Type B pancreatic cell (in vitro differentiated cells): ENCODE measurements at regions not wholly inside any gene's neighbourhood (a gene's known extent, or its start where the extent isn't known, plus 50 kb on each side); places are given as distances from the start of the nearest gene placed in this dataset.

Source experiments
- DNase-seq: peaks from one replicate; pipeline ENCODE4 v3.0.0; 2021; ENCODE audit warnings: mixed read lengths; ENCODE audit not compliant: unreplicated experiment; ENCODE audit errors: extremely low spot score
- H3K27ac Mint-ChIP-seq: 2 replicates; pipeline ENCODE4 v1.8.0; 2021; ENCODE audit warnings: mild to moderate bottlenecking, mixed read lengths
- H3K27me3 Mint-ChIP-seq: 2 replicates; pipeline ENCODE4 v1.8.0; 2021; ENCODE audit warnings: mixed read lengths
- H3K36me3 Mint-ChIP-seq: 2 replicates; pipeline ENCODE4 v1.8.0; 2021; ENCODE audit warnings: mixed read lengths
- H3K4me1 Mint-ChIP-seq: one replicate; pipeline ENCODE4 v1.8.0; 2021; ENCODE audit warnings: mixed read lengths; ENCODE audit not compliant: unreplicated experiment
- H3K4me3 Mint-ChIP-seq: 2 replicates; pipeline ENCODE4 v1.8.0; 2021; ENCODE audit warnings: mild to moderate bottlenecking, mixed read lengths
- H3K9me3 Mint-ChIP-seq: 2 replicates; pipeline ENCODE4 v1.8.0; 2021; ENCODE audit warnings: mixed read lengths
- TF ChIP-seq, protein P1 (sequence below): fragments of 200-600 bp; sonication (generic); conservative IDR thresholded peaks from 2 replicates; pipeline ENCODE4 v1.5.0; 2021; ENCODE audit warnings: antibody characterized with exemption, mild to moderate bottlenecking

DNA sequence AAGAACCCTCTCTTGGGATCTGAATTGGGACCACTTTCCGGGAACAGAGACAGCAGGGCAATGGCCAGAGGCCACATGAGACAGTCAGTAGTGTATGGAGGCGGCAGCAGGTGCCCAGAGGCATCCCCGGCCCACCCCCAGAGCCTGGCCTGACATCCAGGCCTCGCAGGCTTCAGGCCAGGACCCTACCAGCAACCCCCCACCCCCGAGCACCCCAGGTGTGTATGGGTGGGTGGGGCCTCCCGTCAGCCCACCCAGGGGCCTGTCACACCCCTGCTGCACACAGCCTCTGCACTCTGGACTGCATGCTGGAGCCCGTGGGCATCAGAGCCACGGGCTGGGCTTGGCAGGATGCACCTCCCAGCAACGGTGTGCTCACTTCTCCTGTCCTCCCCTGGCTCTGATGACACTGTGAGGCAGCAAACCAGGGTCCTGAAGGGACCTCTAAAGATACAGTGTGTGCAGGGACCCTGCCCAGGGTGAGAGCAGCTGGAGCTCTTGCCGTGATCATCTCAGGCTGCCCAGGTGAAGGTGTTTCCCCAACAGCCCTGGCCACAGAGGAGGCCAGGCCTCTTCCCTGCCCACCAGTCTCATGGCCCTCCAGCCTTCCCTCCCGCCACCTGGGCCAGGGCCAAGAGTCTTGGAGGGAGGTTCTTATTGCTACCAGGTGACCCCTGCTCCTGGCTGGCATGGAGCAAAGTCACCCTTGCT is 88.8 kb upstream of the SEPTIN5 start:
- Mint-ChIP-seq H3K27ac (no peak overlapping the region), H3K4me1 (peaks cover 18% of the 10 kb centered on the region), H3K27me3 (peaks cover 18% of the 10 kb centered on the region), H3K4me3 (no peak overlapping the region), H3K36me3 (no peaks in the 10 kb centered on the region), H3K9me3 (no peaks in the 10 kb centered on the region)
- no peak for DNase-seq
- TF ChIP-seq, protein P1, sequence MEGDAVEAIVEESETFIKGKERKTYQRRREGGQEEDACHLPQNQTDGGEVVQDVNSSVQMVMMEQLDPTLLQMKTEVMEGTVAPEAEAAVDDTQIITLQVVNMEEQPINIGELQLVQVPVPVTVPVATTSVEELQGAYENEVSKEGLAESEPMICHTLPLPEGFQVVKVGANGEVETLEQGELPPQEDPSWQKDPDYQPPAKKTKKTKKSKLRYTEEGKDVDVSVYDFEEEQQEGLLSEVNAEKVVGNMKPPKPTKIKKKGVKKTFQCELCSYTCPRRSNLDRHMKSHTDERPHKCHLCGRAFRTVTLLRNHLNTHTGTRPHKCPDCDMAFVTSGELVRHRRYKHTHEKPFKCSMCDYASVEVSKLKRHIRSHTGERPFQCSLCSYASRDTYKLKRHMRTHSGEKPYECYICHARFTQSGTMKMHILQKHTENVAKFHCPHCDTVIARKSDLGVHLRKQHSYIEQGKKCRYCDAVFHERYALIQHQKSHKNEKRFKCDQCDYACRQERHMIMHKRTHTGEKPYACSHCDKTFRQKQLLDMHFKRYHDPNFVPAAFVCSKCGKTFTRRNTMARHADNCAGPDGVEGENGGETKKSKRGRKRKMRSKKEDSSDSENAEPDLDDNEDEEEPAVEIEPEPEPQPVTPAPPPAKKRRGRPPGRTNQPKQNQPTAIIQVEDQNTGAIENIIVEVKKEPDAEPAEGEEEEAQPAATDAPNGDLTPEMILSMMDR = no peak

DNA sequence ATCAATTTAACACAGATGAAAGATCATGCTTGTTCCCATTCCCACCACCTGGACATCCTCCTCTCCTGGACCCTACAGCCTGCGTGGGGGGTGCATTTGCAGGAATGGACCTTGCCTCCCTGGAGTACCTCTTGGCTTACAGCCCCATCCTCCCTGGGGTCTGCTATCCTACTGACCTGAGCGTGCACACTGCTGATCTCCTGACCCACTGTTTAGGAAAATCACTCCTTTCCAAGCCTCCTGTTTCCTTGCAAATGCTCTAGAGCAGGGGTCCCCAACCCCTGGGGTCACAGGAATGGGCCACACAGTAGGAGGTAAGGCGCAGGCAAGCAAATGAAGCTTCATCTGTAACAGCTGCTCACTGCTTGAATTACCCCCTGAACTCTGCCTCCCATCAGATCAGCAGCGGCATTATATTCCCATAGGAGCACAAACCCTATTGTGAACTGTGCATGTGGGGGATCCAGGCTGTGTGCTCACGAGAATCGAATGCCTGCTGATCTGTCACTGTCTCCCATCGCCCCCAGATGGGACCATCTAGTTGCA is 88.2 kb upstream of the SEPTIN5 start:
- Mint-ChIP-seq H3K36me3 (no peaks in the 10 kb centered on the region), H3K9me3 (no peaks in the 10 kb centered on the region), H3K4me1 (peaks cover 16% of the 10 kb centered on the region), H3K27ac (no peak overlapping the region), H3K4me3 (no peak overlapping the region), H3K27me3 (peaks cover 18% of the 10 kb centered on the region)
- TF ChIP-seq, protein P1 = no peak
- DNase-seq = no peak

DNA sequence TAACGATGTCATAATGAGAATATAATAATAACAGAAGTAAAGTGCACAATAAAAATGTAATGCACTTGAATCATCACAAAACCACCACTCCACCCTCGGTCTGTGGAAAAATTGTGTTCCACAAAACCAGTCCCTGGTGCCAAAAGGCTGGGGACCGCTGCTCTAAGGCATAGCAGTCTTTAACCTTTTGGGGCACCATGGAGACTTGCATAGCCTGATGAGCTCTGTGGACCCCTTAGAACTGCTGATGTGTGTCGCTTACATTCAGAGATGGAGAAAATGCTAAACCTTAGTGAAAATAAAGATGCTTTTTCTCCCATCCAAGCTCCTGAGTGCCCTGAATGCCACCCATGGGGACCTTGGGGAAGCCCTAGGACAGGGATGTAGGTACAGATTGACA is 87.6 kb upstream of the SEPTIN5 start:
- Mint-ChIP-seq H3K4me3 (no peak overlapping the region), H3K4me1 (peaks cover 10% of the 10 kb centered on the region), H3K27ac (no peak overlapping the region), H3K9me3 (no peaks in the 10 kb centered on the region), H3K27me3 (peaks cover 18% of the 10 kb centered on the region), H3K36me3 (no peaks in the 10 kb centered on the region)
- no peak for DNase-seq
- TF ChIP-seq, protein P1 = no peak

DNA sequence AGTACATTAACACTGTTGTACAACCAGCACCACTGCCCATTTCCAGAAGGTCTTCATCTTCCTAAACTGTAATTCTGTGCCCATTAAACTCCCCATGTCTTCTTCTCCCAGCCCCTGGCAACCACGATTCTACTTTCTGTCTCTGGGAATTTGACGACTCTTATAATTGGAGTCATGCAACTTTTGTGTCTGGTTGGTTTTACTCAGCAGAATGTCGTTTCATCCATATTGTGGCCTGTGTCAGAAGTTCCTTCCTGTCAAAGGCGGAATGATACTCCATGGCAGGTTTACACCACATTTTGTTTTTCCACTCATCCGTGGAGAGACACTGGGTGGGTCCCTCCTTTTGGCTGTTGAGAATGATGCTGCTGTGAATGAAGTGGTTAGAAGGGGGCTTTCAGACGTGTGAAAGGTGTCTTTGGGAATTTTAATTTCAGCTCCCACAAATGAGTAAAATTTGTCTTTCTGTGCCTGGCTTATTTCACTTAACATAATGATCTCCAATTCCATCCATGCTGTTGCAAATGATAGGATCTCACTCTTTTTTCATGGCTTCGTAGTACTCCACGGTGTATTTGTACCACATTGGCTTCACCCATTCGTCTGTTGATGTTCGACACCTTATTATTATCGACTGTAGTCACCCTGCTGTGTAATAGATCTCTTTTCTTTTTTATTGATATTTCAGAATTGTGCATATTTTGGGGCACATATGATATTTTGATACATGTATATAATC is 86.1 kb upstream of the SEPTIN5 start:
- Mint-ChIP-seq H3K4me3 (no peak overlapping the region), H3K27ac (no peak overlapping the region), H3K9me3 (no peaks in the 10 kb centered on the region), H3K27me3 (peaks cover 14% of the 10 kb centered on the region), H3K4me1 (peaks cover 5% of the 10 kb centered on the region), H3K36me3 (no peaks in the 10 kb centered on the region)
- TF ChIP-seq, protein P1 = no peak
- DNase-seq = no peak

DNA sequence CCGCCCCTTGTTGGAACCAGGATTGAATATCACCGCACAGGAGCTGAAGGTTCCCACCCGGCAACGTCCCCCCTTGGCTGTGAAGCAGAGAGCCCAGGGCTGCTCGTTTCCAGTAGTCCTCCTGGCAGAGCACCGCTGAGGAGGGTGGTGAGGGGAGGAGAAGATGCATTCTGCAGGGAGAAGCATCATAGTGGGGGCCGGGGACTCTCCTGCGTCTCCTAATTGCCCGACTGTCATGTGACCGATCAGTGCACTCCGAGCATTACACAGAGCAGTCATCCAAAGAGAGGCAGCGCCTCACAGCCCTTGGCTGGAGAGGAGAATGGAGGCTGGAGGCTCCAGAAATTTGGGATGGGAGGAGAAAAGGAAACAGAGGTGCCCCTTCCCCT is 85.0 kb upstream of the SEPTIN5 start:
- TF ChIP-seq, protein P1 = no peak
- H3K27me3 Mint-ChIP-seq = peaks cover 11% of the 10 kb centered on the region
- H3K36me3 Mint-ChIP-seq = no peaks in the 10 kb centered on the region

More for the DNA sequence above, 85.0 kb upstream of the SEPTIN5 start:
- no peak overlapping the region for H3K4me3 Mint-ChIP-seq
- H3K27ac Mint-ChIP-seq = no peak overlapping the region
- DNase-seq = no peak
- no peaks in the 10 kb centered on the region for H3K9me3 Mint-ChIP-seq
- peaks cover 3% of the 10 kb centered on the region for H3K4me1 Mint-ChIP-seq
